GM19468 (cell line): ENCODE measurements at regions not wholly inside any gene's neighbourhood (a gene's known extent, or its start where the extent isn't known, plus 50 kb on each side); places are given as distances from the start of the nearest gene placed in this dataset.
A peak's percentile ranks its signal among the peaks of the same experiment; 100 is the strongest.

Experiments used
- ATAC-seq: cut with Tn5 transposase; IDR thresholded peaks from one replicate; pipeline ENCODE4 v1.9.1; 2021; ENCODE audit warnings: mild to moderate bottlenecking, moderate library complexity, moderate number of reproducible peaks; ENCODE audit not compliant: unreplicated experiment; ENCODE audit errors: extremely low read depth

DNA sequence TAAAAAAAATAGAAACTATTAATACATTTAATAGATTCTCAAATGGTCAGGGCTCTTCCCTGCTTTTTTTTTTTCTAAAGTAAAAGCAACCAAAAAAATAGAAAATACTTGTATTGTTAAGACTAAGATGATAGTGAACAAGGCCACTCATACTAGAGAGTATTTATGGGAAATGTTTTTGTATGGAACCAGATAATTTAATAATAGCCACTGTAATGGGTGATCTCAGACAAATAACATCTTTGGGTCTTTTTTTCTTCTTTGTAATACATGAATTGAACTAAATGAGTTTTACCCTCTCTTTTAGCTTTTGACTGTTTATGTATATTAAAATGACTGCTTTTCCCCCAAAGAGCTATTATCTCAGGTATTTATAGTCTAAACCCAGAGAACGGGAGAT lies 92.1 kb upstream of the ELOVL6 start:
- ATAC-seq, result no peak

DNA sequence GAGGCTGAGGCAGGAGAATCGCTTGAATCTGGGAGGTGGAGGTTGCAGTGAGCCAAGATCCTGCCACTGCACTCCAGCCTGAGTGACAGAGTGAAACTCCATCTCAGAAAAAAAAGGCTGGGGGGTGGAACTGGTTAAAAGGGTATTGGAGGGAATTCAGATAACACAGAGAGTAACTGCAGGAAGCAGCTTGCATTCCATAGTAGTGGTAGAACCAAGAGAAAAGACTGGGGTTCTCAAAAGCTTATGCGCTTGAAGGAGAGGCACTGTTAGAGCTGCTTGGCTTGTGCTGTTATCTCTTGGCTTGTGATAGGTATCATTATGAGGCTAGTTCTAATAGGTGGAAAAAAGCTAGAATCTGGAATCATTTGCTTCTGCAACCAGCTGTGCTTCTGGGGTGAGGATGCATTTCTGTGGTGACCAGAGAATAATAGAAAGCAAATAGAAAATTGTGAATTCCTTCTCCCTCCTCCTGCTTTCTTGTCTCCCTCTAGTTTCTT lies 91.2 kb upstream of the ELOVL6 start:
- ATAC-seq, result no peak

DNA sequence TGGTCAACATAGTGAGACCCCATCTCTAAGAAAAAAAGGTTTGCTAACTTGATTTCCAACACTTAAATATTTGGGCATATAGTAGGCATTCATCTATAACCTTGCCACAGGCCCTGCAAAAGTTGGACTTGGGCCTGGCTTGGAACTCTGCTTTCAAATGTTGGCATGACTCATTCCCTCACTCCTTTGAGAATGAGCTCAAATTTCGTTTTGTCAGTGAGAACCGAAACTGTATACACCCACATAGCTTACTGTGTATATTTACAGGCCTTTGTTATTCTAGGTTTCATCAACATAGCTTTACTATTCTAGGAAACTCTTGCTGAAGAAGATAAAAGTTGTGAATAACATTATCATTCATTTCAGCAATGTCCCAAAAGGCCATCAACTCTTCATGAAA lies 88.7 kb upstream of the ELOVL6 start:
- ATAC-seq, result peak; percentile 98

DNA sequence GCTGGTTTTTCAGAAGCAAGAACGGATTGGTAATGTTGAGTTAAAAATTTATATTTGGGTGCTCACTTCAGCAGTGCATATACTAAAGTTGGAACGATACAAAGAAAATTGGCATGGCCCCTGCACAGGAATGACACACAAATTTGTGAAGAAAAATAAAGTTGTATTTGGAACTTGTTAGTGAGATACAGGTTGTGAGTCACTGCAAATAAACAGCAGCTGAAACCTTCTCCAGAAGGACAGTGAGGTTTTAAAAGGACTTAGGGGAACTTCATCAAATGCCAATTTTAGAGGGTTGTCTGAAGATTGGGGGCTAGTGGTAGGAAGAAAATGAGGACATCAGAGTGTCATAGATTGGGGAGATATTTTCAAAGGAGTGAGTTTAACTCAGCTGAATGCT lies 79.7 kb upstream of the ELOVL6 start:
- ATAC-seq, result no peak

DNA sequence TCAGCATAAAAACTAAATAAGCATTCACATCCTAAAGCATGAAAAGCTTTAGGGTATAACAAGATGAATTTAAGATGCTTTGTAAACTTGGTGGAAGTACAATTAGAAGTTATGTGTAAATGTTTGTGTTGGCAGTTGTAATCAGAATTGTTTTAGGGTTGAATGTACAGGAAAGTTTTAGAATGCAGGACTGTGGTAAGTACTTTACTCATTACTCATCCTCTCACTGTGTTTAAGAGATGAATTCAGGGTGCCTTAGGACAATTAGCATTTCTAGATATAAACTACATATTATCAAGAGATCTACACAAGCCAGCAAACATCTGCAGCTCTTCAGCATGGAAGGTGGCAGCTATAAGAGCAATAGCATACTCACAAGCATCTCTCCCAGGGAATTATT lies 77.5 kb upstream of the ELOVL6 start:
- ATAC-seq, result no peak

DNA sequence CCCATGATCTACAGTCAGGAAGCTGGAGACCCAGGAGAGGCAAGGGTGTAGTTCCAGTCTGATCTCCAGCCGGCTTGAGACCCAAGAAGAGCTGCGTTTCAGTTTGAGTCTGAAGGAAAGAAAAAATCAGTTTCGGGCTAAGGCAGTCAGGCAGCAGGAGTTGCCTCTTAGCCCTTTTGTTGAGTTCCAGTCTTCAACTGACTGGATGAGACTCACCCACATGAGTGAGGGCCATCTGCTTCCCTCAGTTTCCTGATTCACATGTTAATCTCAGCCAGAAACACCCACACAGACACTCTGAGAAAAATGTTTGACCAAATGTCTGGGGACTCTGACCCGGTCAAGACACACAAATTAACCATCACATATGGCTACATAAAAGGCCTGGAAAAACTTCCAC lies 73.6 kb upstream of the ELOVL6 start:
- ATAC-seq, result no peak

DNA sequence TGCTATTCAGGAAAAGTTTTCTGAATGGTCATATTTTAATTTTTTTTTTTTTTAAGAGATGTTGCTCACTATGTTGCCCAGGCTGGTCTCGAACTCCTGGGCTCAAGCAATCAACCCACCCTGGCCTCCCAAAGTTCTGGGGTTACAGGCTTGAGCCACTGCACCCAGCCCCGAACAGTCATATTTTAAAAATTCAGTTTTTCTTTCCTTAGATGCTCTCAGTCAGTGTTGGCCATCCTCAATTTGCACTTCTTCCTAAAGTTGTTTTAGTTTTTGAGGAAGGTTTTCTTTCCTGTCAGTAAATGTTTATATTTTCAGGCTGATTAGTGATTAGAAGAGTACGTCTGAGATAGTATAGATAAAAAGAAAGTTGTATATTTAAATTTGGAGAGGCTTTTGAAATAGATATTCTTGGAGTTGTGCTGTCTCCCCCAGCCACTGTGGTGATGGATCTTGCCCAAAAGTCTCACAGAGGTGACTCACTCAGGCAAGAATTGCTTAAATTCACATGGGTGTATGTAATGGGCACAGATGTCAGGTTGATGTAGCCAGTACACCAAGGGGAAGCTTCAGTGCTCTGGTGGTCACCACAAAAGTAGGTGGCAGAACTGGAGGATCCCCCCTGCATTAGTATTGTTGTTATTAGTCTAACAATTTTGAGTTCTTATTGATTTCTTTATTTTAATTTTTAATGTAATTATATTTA lies 72.2 kb upstream of the ELOVL6 start:
- no peak for ATAC-seq

DNA sequence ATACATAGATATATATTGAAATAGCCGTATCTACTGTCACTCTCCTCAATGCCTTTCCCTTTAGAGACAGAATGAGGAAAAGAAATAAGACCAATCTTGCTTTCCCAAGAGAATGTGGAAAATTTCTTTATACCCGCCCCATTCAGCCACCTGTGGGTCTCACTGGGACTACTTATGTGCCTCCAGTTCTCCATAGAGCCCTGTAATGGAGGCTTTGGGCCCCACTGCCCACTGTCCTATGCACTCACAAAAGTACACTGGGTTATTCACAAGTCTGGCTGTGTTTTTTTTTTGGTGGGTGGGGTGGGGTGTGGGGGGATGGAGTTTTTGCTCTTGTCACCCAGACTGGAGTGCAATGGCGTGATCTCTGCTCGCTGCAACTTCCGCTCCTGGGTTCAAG lies 70.4 kb upstream of the ELOVL6 start:
- ATAC-seq, result no peak

DNA sequence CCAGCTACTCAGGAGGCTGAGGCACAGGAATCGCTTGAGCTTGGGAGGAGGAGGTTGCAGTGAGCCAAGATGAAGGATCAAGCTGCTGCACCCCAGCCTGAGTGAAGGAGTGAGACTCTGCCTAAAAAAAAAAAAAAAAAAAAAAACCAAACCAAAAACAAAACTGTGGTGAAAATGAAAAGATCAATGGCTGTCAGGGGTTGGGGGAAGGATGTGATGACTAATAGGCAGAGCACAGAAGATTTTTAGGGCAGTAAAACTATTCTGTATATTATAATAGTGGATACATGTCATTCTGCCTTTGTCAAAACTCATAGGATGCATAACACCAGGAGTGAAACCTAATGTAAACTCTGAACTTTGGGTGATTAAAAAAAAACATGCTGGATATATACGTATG lies 69.9 kb upstream of the ELOVL6 start:
- no peak for ATAC-seq

DNA sequence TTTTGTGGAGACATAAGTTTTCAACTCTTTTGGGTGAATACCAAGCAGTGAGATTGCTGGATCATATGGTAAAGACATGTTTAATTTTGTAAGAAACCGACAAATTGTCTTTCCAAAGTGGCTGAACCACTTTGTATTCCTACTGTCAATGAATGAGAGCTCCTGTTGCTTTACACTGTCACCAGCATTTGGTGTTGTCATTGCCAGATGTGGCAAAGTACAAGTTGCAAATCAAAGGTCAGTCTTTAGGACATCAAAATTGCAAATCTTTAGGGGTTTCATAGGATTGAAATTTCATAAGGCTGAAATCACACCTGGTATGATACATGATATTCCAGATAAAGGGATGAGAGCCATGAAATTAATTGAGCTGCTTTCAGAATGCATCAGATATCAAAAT lies 67.7 kb upstream of the ELOVL6 start:
- no peak for ATAC-seq

DNA sequence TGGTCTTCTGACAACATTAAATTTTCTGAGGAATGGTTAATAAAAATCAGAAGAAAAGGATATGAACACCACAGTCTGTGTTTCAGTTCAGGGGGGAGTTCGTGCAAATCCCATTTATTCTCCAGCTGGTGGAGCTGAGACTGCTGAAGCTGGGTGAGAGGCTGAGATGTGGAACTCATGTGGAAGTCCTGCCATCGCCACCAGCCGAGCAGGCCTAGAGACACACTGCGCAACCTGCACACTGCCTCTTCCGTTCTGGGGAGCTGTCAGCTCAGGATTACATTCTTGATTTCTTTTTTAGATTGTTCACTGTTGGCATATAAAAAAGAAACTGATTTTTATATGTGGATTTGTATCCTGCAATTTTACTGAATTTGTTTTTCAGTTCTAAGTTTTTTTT lies 66.6 kb upstream of the ELOVL6 start:
- ATAC-seq, result no peak

DNA sequence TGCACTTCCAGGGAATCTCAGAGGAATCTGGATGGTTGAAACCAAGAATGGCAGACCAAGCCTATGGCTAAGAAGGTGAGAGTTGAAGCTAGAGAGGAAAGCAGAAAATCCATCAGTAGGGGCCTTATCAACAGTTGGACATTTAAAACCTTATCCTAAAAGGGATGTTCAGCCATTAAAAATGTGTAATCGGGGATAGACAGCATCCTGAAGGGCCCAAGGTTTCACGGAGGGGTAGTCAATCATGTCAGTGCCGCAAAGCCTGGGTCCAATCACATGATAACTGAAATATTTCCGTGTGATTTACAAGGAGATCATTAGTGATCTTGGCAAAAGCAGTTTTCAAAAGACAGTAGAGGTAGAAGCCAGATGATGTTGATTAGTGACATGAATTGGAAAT lies 61.9 kb upstream of the ELOVL6 start:
- no peak for ATAC-seq

DNA sequence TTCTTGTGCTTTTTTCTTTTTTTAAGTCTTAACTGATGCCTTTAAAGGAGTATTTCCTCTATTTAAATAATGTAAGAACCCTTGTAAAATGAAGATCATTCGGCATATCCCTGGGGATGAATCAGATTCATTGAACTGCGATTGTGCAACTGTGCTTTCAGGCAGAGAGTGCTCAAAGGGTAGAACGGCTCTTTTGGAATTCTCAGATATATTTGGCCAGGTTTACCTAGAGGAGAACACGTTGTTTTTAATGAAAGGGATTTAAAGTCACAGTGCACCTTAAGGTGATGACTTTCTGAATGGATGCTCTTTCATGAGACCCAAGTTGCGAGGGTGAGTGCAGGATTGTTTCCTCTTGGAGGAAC lies 51.6 kb upstream of the ELOVL6 start:
- no peak for ATAC-seq

DNA sequence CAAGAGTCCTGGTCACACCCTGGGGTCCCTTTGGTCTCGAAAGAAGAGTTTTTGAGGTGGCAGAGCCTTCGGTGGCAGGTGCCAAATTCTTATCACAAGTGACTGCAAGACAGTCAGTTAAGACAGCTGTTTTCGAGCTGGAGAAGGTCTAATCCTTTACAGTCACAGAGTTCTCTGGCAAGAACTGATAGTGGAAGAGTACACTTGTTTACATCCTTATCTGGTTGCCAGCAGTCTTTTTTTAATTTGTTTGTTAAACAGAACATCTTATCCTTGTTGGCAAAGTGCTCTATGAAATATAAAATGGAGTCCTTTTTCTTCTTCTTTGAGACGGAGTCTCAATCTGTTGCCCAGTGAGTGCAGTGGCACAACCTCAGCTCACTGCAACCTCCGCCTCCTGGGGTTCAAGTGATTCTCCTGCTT lies 50.4 kb upstream of the ELOVL6 start:
- ATAC-seq, result no peak
